H1 (cell line): ENCODE measurements at regions not wholly inside any gene's neighbourhood (a gene's known extent, or its start where the extent isn't known, plus 50 kb on each side); places are given as distances from the start of the nearest gene placed in this dataset.

Experiments used
- CREB1 ChIP-seq: IDR thresholded peaks from 2 replicates; pipeline ENCODE4 v1.6.1; 2012; ENCODE audit warnings: inconsistent platforms
- MAX ChIP-seq: IDR thresholded peaks from 2 replicates; pipeline ENCODE4 v1.6.1; 2012; ENCODE audit warnings: inconsistent platforms
- TF ChIP-seq, protein P1 (sequence below): fragments of 300-600 bp; sonication (generic); IDR thresholded peaks from 2 replicates; pipeline ENCODE4 v1.7.1; 2012; ENCODE audit warnings: low read length, moderate library complexity, mild to moderate bottlenecking, inconsistent platforms; ENCODE audit not compliant: insufficient replicate concordance

GRCh38 chr1:115428256-115428655 lies 90.2 kb upstream of the NGF start (continued):
- TF ChIP-seq, protein P1, sequence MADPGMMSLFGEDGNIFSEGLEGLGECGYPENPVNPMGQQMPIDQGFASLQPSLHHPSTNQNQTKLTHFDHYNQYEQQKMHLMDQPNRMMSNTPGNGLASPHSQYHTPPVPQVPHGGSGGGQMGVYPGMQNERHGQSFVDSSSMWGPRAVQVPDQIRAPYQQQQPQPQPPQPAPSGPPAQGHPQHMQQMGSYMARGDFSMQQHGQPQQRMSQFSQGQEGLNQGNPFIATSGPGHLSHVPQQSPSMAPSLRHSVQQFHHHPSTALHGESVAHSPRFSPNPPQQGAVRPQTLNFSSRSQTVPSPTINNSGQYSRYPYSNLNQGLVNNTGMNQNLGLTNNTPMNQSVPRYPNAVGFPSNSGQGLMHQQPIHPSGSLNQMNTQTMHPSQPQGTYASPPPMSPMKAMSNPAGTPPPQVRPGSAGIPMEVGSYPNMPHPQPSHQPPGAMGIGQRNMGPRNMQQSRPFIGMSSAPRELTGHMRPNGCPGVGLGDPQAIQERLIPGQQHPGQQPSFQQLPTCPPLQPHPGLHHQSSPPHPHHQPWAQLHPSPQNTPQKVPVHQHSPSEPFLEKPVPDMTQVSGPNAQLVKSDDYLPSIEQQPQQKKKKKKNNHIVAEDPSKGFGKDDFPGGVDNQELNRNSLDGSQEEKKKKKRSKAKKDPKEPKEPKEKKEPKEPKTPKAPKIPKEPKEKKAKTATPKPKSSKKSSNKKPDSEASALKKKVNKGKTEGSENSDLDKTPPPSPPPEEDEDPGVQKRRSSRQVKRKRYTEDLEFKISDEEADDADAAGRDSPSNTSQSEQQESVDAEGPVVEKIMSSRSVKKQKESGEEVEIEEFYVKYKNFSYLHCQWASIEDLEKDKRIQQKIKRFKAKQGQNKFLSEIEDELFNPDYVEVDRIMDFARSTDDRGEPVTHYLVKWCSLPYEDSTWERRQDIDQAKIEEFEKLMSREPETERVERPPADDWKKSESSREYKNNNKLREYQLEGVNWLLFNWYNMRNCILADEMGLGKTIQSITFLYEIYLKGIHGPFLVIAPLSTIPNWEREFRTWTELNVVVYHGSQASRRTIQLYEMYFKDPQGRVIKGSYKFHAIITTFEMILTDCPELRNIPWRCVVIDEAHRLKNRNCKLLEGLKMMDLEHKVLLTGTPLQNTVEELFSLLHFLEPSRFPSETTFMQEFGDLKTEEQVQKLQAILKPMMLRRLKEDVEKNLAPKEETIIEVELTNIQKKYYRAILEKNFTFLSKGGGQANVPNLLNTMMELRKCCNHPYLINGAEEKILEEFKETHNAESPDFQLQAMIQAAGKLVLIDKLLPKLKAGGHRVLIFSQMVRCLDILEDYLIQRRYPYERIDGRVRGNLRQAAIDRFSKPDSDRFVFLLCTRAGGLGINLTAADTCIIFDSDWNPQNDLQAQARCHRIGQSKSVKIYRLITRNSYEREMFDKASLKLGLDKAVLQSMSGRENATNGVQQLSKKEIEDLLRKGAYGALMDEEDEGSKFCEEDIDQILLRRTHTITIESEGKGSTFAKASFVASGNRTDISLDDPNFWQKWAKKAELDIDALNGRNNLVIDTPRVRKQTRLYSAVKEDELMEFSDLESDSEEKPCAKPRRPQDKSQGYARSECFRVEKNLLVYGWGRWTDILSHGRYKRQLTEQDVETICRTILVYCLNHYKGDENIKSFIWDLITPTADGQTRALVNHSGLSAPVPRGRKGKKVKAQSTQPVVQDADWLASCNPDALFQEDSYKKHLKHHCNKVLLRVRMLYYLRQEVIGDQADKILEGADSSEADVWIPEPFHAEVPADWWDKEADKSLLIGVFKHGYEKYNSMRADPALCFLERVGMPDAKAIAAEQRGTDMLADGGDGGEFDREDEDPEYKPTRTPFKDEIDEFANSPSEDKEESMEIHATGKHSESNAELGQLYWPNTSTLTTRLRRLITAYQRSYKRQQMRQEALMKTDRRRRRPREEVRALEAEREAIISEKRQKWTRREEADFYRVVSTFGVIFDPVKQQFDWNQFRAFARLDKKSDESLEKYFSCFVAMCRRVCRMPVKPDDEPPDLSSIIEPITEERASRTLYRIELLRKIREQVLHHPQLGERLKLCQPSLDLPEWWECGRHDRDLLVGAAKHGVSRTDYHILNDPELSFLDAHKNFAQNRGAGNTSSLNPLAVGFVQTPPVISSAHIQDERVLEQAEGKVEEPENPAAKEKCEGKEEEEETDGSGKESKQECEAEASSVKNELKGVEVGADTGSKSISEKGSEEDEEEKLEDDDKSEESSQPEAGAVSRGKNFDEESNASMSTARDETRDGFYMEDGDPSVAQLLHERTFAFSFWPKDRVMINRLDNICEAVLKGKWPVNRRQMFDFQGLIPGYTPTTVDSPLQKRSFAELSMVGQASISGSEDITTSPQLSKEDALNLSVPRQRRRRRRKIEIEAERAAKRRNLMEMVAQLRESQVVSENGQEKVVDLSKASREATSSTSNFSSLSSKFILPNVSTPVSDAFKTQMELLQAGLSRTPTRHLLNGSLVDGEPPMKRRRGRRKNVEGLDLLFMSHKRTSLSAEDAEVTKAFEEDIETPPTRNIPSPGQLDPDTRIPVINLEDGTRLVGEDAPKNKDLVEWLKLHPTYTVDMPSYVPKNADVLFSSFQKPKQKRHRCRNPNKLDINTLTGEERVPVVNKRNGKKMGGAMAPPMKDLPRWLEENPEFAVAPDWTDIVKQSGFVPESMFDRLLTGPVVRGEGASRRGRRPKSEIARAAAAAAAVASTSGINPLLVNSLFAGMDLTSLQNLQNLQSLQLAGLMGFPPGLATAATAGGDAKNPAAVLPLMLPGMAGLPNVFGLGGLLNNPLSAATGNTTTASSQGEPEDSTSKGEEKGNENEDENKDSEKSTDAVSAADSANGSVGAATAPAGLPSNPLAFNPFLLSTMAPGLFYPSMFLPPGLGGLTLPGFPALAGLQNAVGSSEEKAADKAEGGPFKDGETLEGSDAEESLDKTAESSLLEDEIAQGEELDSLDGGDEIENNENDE: no peak
- TF ChIP-seq MAX (no peak), CREB1 (no peak)
